GM13976 (cell line): ENCODE measurements at regions not wholly inside any gene's neighbourhood (a gene's known extent, or its start where the extent isn't known, plus 50 kb on each side); places are given as distances from the start of the nearest gene placed in this dataset.

ENCODE experiments used
- DNase-seq: peaks from one replicate; pipeline ENCODE4 v3.0.0; 2012; ENCODE audit warnings: low spot score
- CTCF ChIP-seq: IDR thresholded peaks from 2 replicates; pipeline ENCODE4 v1.5.1; 2012; ENCODE audit warnings: borderline replicate concordance, mild to moderate bottlenecking; ENCODE audit not compliant: insufficient read depth; ENCODE audit errors: extremely low read depth, missing control alignments, control extremely low read depth
- in situ Hi-C: fragments of 300-500 bp; cut with MboI; formaldehyde crosslinking; loops from one replicate; pipeline ENCODE4 v1.12.0; 2022; ENCODE audit warnings: low sequenced_read_pairs, mixed read lengths, inconsistent platforms; ENCODE audit not compliant: unreplicated experiment

GRCh38 chr15:77772641-77773402 is 140.1 kb upstream of the LINGO1 start:
- no peak for TF ChIP-seq CTCF
- in situ Hi-C loops: no loop called here
- DNase-seq: no peak

GRCh38 chr15:77771616-77772015 is 138.9 kb upstream of the LINGO1 start:
- in situ Hi-C loops: no loop called here
- no peak for TF ChIP-seq CTCF
- DNase-seq: no peak

GRCh38 chr15:77769700-77770099 is 137.0 kb upstream of the LINGO1 start:
- in situ Hi-C loops: no loop called here
- DNase-seq: no peak
- no peak for TF ChIP-seq CTCF

DNA sequence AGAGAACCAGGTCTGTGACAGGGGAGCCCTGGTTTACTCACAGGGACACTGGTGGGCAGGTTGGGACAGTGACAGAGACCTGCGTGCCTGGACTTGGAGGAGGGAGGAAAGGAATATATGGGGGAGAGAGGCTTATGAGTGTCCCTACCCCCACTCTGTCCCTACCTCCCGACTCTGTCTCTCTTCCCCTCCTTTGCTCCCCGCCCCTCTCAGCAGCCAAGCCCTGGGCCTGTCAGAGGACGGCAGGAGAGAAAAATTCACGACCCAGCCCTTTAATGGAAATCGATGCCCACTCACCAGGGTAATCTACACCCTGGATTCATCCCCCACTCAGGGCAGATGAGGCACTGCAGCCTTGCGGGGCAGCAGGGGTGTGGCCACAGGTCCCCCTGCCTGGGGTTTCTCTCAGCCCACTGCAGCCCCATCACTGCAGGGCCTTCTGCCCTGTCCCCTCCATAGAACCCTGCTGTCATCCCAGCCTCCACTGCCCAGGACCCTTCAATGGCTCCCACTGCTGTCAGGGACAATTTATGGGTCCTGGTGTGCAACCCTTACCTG is 135.9 kb upstream of the LINGO1 start:
- in situ Hi-C loops: no loop called here
- TF ChIP-seq CTCF: no peak
- DNase-seq: no peak

DNA sequence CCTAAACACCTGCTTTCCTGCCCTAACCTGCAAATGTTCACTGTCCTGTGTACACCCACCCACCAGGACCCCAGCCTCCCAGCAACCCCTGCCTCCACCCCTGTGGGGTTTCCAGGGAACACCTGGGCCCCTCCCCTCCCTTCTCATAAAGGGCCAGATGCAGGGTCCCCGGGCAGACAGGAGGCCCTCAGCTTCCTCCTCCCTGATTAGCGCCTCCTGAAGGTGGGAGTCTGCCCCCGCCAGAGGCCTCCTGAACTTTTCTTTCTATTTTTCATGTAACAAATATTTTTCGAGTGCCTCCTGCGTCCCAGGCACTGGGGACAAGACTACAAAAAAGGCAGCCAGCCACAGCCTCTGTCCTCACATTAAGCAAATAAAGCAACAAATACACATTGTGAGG is 135.4 kb upstream of the LINGO1 start:
- in situ Hi-C loops: no loop called here
- no peak for DNase-seq
- TF ChIP-seq CTCF: no peak

DNA sequence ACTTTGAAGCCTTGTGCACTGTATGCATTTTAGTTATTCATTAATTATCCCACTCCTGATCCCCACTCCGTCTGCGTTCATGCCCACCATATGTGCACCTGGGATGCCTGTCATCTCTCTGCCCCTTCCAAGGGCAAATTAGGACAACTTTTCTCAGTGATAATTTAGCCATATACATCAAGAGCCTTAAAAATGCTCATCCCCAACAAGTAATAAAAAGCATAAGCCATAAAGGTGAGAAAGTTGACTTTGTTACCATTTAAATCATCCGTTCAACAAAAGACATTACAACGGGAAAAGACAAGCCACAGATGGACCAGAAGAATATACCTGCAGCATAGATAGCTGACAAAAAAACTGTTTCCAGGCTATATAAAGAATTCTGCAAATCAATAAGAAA is 131.4 kb upstream of the LINGO1 start:
- in situ Hi-C loops: no loop called here
- no peak for TF ChIP-seq CTCF

More for the DNA sequence above, 131.4 kb upstream of the LINGO1 start:
- DNase-seq: no peak
